Endothelial cell (in vitro differentiated cells): ENCODE measurements at regions not wholly inside any gene's neighbourhood (a gene's known extent, or its start where the extent isn't known, plus 50 kb on each side); places are given as distances from the start of the nearest gene placed in this dataset.

Source experiments
- DNase-seq: peaks from one replicate; pipeline ENCODE4 v3.0.0; 2021; ENCODE audit warnings: low spot score
- H3K27ac Mint-ChIP-seq: one replicate; pipeline ENCODE4 v1.8.0; 2021; ENCODE audit warnings: mixed read lengths, inconsistent platforms; ENCODE audit not compliant: unreplicated experiment
- H3K27me3 Mint-ChIP-seq: one replicate; pipeline ENCODE4 v1.8.0; 2021; ENCODE audit warnings: mild to moderate bottlenecking, moderate library complexity, mixed read lengths, inconsistent platforms; ENCODE audit not compliant: unreplicated experiment
- H3K36me3 Mint-ChIP-seq: one replicate; pipeline ENCODE4 v1.8.0; 2021; ENCODE audit warnings: mild to moderate bottlenecking, low read depth, mixed read lengths, inconsistent platforms; ENCODE audit not compliant: unreplicated experiment
- H3K4me1 Mint-ChIP-seq: one replicate; pipeline ENCODE4 v1.8.0; 2021; ENCODE audit warnings: mild to moderate bottlenecking, mixed read lengths, inconsistent platforms; ENCODE audit not compliant: unreplicated experiment
- H3K4me3 Mint-ChIP-seq: one replicate; pipeline ENCODE4 v1.8.0; 2021; ENCODE audit warnings: mild to moderate bottlenecking, mixed read lengths, inconsistent platforms; ENCODE audit not compliant: unreplicated experiment
- H3K9me3 Mint-ChIP-seq: one replicate; pipeline ENCODE4 v1.8.0; 2021; ENCODE audit warnings: mixed read lengths, inconsistent platforms; ENCODE audit not compliant: unreplicated experiment
- CTCF ChIP-seq: fragments of 200-600 bp; sonication (generic); IDR thresholded peaks from one replicate; pipeline ENCODE4 v1.5.0; 2021; ENCODE audit warnings: antibody characterized with exemption; ENCODE audit not compliant: unreplicated experiment

GRCh38 chr12:105729926-105730325 lies 399.4 kb downstream of the C12orf75 start:
- Mint-ChIP-seq H3K4me3 (no peak overlapping the region), H3K36me3 (no peaks in the 10 kb centered on the region), H3K4me1 (no peaks in the 10 kb centered on the region), H3K27me3 (peaks cover 2% of the 10 kb centered on the region), H3K9me3 (no peaks in the 10 kb centered on the region), H3K27ac (no peak overlapping the region)
- no peak for DNase-seq
- TF ChIP-seq CTCF, result no peak

- TF ChIP-seq CTCF, result no peak
- H3K4me1 Mint-ChIP-seq, result peaks cover 13% of the 10 kb centered on the region
- no peaks in the 10 kb centered on the region for H3K9me3 Mint-ChIP-seq
- peaks cover 4% of the 10 kb centered on the region for H3K27me3 Mint-ChIP-seq
- H3K27ac Mint-ChIP-seq, result no peak overlapping the region
- no peaks in the 10 kb centered on the region for H3K36me3 Mint-ChIP-seq
- no peak for DNase-seq
- no peak overlapping the region for H3K4me3 Mint-ChIP-seq
Observed at GRCh38 chr12:105733579-105733978, 403.1 kb downstream of the C12orf75 start.

- no peaks in the 10 kb centered on the region for H3K36me3 Mint-ChIP-seq
- no peaks in the 10 kb centered on the region for H3K9me3 Mint-ChIP-seq
- no peak for DNase-seq
- peaks cover 15% of the 10 kb centered on the region for H3K4me1 Mint-ChIP-seq
- no peak for TF ChIP-seq CTCF
- H3K4me3 Mint-ChIP-seq, result no peak overlapping the region
- H3K27me3 Mint-ChIP-seq, result peaks cover 4% of the 10 kb centered on the region
- no peak overlapping the region for H3K27ac Mint-ChIP-seq
Observed at GRCh38 chr12:105736498-105736897, 402.3 kb downstream of the NUAK1 start.

- H3K4me1 Mint-ChIP-seq, result peaks cover 15% of the 10 kb centered on the region
- DNase-seq, result no peak
- H3K27ac Mint-ChIP-seq, result peak overlapping the region; percentile 74
Observed at GRCh38 chr12:105738051-105738450, 400.7 kb downstream of the NUAK1 start.

GRCh38 chr12:105740369-105740768 lies 398.4 kb downstream of the NUAK1 start:
- Mint-ChIP-seq H3K27me3 (peaks cover 3% of the 10 kb centered on the region), H3K4me1 (peaks cover 15% of the 10 kb centered on the region), H3K9me3 (no peaks in the 10 kb centered on the region), H3K27ac (no peak overlapping the region), H3K36me3 (no peaks in the 10 kb centered on the region), H3K4me3 (no peak overlapping the region)
- DNase-seq, result no peak
- TF ChIP-seq CTCF, result no peak

More at GRCh38 chr12:105738051-105738450, 400.7 kb downstream of the NUAK1 start:
- no peaks in the 10 kb centered on the region for H3K36me3 Mint-ChIP-seq
- H3K9me3 Mint-ChIP-seq, result no peaks in the 10 kb centered on the region
- H3K27me3 Mint-ChIP-seq, result peaks cover 3% of the 10 kb centered on the region
- H3K4me3 Mint-ChIP-seq, result peak overlapping the region; percentile 2
- TF ChIP-seq CTCF, result no peak
